Esophagus muscularis mucosa (tissue), 4 donors: ENCODE measurements at regions not wholly inside any gene's neighbourhood (a gene's known extent, or its start where the extent isn't known, plus 50 kb on each side); places are given as distances from the start of the nearest gene placed in this dataset.

Experiments used
- DNase-seq: peaks from one replicate; pipeline ENCODE4 v3.0.0-alpha.2; 2017; ENCODE audit errors: extremely low spot score
- H3K27ac ChIP-seq, 4 donors: fragments of 200-600 bp; sonication (generic); replicated peaks in 1 of 4; 1 replicate in 3 of 4; 2 replicates in 1 of 4; pipeline ENCODE4 v1.5.1; 2016 to 2019; ENCODE audit warnings: mild to moderate bottlenecking in 1 of 4
- H3K27me3 ChIP-seq, 4 donors: fragments of 200-600 bp; sonication (generic); one replicate each; pipeline versions ENCODE4 v1.5.1 to v1.6.0; 2016 to 2019
- H3K36me3 ChIP-seq, 4 donors: fragments of 200-600 bp; sonication (generic); one replicate each; pipeline ENCODE4 v1.5.1; 2016 to 2019
- H3K4me1 ChIP-seq, 4 donors: fragments of 200-600 bp; sonication (generic); one replicate each; pipeline ENCODE4 v1.5.1; 2016 to 2019
- H3K4me3 ChIP-seq, 4 donors: fragments of 200-600 bp; sonication (generic); 1 replicate in 2 of 4; 2 replicates in 2 of 4; pipeline ENCODE4 v1.5.1; 2016 to 2019; ENCODE audit warnings: mild to moderate bottlenecking in 4 of 4, moderate library complexity in 1 of 4
- H3K9me3 ChIP-seq, 4 donors: fragments of 200-600 bp; sonication (generic); 1 replicate in 3 of 4; 2 replicates in 1 of 4; pipeline ENCODE4 v1.5.1; 2016 to 2019
- EP300 ChIP-seq: sonication (generic); formaldehyde crosslinking; IDR thresholded peaks from one replicate; pipeline ENCODE4 v1.6.1; 2017; ENCODE audit warnings: antibody characterized with exemption
- POLR2A ChIP-seq: fragments of 450-650 bp; IDR thresholded peaks from one replicate; pipeline ENCODE4 v1.6.1; 2017; ENCODE audit warnings: antibody characterized with exemption, moderate library complexity, mild to moderate bottlenecking, low read depth
- POLR2AphosphoS5 ChIP-seq, 2 donors: sonication (generic); formaldehyde crosslinking; IDR thresholded peaks; one replicate each; pipeline ENCODE4 v1.6.1; 2017; ENCODE audit warnings: antibody characterized with exemption in 2 of 2
- WGBS: methylation state at CpG from one replicate; pipeline ENCODE4 v1.1.5; 2018; 5-methylcytosine and 5-hydroxymethylcytosine counted together
- intact Hi-C: fragments of 100-400 bp; cut with DNase I; formaldehyde crosslinking; loops from one replicate; pipeline ENCODE4 v1.15.1; 2023
- TF ChIP-seq, protein P1 (sequence below), 3 experiments: fragments of 200-600 bp in 2 of 3; fragments of 450-650 bp in 1 of 3; sonication (generic) in 2 of 3; IDR thresholded peaks; one replicate each; pipeline ENCODE4 v1.5.1; 2017 to 2019; ENCODE audit warnings: antibody characterized with exemption in 3 of 3, mild to moderate bottlenecking in 2 of 3, moderate library complexity in 1 of 3

DNA sequence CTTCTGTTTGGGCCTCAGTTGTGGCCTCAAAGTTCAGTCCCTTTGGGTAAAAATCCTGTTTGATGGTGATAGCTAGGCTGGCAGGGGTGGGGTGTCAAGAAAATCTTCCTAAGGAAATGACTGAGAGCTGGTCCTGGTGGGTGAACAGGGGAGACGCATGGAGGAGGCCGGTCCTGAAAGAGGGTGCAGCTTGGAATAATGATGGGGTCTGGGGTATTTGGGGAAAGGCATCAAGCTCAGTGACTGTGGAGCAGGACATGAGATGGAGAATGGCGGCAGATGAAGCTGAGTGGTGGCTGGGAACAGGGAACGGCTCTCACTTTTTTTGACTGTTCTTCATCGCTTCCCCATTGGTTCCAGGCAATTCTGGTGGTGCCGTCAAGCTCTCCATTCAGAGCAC, 140.7 kb upstream of the PKDCC start:
- Histone ChIP-seq H3K9me3 (no peaks in the 10 kb centered on the region), H3K27me3 (no peaks in the 10 kb centered on the region), H3K4me1 (peaks cover 2 to 8% (median 7%) of the 10 kb centered on the region in 4 donors), H3K36me3 (no peaks in the 10 kb centered on the region), H3K27ac (no peak overlapping the region), H3K4me3 (no peak overlapping the region)
- TF ChIP-seq, protein P1, sequence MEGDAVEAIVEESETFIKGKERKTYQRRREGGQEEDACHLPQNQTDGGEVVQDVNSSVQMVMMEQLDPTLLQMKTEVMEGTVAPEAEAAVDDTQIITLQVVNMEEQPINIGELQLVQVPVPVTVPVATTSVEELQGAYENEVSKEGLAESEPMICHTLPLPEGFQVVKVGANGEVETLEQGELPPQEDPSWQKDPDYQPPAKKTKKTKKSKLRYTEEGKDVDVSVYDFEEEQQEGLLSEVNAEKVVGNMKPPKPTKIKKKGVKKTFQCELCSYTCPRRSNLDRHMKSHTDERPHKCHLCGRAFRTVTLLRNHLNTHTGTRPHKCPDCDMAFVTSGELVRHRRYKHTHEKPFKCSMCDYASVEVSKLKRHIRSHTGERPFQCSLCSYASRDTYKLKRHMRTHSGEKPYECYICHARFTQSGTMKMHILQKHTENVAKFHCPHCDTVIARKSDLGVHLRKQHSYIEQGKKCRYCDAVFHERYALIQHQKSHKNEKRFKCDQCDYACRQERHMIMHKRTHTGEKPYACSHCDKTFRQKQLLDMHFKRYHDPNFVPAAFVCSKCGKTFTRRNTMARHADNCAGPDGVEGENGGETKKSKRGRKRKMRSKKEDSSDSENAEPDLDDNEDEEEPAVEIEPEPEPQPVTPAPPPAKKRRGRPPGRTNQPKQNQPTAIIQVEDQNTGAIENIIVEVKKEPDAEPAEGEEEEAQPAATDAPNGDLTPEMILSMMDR (IDR thresholded peaks at IDR 0.05), result no peak
- TF ChIP-seq POLR2A (no peak), POLR2AphosphoS5 (IDR thresholded peaks at IDR 0.05) (no peak), EP300 (no peak)
- DNase-seq, result no peak
- 96% methylated on average over 6 of the region's 6 CpGs for WGBS
- intact Hi-C loops, result no loop called here

DNA sequence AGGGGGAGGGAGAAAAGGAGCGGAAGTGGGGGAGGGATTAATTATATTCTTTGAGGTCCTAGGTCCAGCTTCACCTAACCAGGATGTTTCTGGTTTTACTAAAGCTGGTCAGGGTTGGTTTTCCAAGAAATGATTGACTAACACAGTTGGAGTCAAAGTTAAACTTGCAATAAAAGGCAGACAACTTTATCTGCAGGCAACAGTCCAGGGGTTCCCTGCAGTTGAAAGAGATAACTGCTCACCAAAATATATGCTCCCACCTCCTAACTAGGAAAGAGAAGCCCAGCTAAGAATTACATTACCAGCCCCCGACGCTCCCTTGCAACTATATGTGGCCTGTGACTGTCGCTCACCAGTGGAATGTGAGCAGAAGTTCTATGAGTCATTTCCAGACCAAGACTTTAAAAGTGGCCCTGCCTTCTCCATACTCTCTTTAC, 140.0 kb upstream of the PKDCC start:
- intact Hi-C loops, result no loop called here
- Histone ChIP-seq H3K27me3 (no peaks in the 10 kb centered on the region), H3K4me1 (peaks cover 6 to 14% (median 13%) of the 10 kb centered on the region in 4 donors), H3K9me3 (no peaks in the 10 kb centered on the region), H3K36me3 (no peaks in the 10 kb centered on the region), H3K27ac (no peak overlapping the region), H3K4me3 (no peak overlapping the region)
- TF ChIP-seq, protein P1 (IDR thresholded peaks at IDR 0.05), result no peak
- TF ChIP-seq POLR2A (no peak), POLR2AphosphoS5 (IDR thresholded peaks at IDR 0.05) (no peak), EP300 (no peak)
- no peak for DNase-seq
- 80% methylated on average over 4 of the region's 4 CpGs for WGBS

DNA sequence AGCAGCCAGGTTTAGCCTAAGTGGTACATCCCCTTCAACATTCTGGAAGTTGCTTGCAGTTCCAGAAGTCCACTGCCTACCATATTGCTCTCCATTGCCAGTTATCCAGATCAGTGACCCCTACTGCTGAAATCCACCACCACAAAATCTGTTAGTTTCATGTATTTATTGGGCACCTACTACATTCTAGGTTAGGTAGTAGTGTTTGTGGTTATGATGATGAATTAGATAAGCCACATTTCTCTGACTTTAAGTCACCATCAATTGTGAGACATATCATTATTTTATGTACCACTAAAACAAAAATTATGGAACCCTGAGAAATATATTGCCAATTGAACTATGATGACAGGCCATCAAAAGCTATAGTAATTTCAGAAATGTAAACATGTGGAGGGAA, 139.5 kb upstream of the PKDCC start:
- intact Hi-C loops, result no loop called here
- H3K36me3 ChIP-seq, result no peaks in the 10 kb centered on the region
- no peak overlapping the region for H3K27ac ChIP-seq
- no peaks in the 10 kb centered on the region for H3K9me3 ChIP-seq
- TF ChIP-seq EP300 (no peak), POLR2AphosphoS5 (IDR thresholded peaks at IDR 0.05) (no peak), POLR2A (no peak)
- TF ChIP-seq, protein P1 (IDR thresholded peaks at IDR 0.05), result no peak
- H3K4me3 ChIP-seq, result no peak overlapping the region
- no peaks in the 10 kb centered on the region for H3K27me3 ChIP-seq
- no peak for DNase-seq
- H3K4me1 ChIP-seq, result peaks cover 6 to 18% (median 15%) of the 10 kb centered on the region in 4 donors

DNA sequence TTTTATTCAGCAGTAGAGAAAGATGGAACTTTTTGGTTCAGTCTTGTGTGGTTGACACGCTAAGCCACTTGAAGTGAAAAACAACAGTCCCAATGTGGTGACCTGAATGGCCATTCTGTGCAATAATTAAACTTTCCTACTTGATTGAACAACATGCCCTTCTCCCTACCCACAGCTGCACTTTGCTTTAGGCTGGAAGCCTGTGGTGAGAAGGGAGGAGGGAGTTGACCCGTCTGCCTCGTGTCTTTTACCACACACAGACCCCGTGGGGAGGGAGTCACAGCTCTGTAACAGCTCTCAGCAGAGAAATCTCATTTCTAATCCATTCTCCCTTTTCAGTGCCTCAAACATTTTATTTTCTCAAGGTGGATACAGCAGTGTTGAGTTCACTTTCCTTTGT, 138.2 kb upstream of the PKDCC start:
- Histone ChIP-seq H3K27me3 (no peaks in the 10 kb centered on the region), H3K9me3 (no peaks in the 10 kb centered on the region), H3K4me3 (no peak overlapping the region), H3K27ac (no peak overlapping the region), H3K36me3 (no peaks in the 10 kb centered on the region), H3K4me1 (peaks cover 7 to 18% (median 15%) of the 10 kb centered on the region in 4 donors)
- WGBS, result 60% methylated on average over 4 of the region's 4 CpGs
- DNase-seq, result no peak
- intact Hi-C loops, result no loop called here
- no peak for TF ChIP-seq POLR2A
- no peak for TF ChIP-seq EP300
- TF ChIP-seq POLR2AphosphoS5 (IDR thresholded peaks at IDR 0.05), result no peak
- TF ChIP-seq, protein P1 (IDR thresholded peaks at IDR 0.05), result no peak

DNA sequence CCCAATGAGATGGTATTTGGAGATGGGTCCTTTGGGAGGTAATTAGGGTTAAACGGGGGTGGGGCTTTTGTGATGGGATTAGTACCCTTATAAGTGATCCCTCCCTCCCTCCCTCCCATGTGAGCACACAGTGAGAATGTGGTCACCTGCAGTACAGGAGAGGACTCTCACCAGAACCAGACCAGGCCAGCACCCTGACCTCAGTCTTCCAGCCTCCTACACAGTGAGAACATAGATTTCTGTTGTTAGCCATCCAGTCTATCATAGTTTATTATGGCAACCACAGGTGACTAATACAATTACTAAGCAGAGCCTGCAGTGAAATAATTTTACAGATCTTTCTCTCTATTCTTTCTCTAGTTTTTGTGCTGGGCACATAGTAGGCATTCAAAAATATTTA, 137.7 kb upstream of the PKDCC start:
- 86% methylated on average over 1 of the region's 1 CpG for WGBS
- no peak overlapping the region for H3K4me3 ChIP-seq
- intact Hi-C loops, result no loop called here
- no peaks in the 10 kb centered on the region for H3K27me3 ChIP-seq
- no peak overlapping the region for H3K27ac ChIP-seq
- no peaks in the 10 kb centered on the region for H3K9me3 ChIP-seq
- peaks cover 10 to 18% (median 16%) of the 10 kb centered on the region in 4 donors for H3K4me1 ChIP-seq
- DNase-seq, result no peak
- no peaks in the 10 kb centered on the region for H3K36me3 ChIP-seq
- no peak for TF ChIP-seq EP300
- no peak for TF ChIP-seq POLR2AphosphoS5 (IDR thresholded peaks at IDR 0.05)
- TF ChIP-seq POLR2A, result no peak
- TF ChIP-seq, protein P1 (IDR thresholded peaks at IDR 0.05), result no peak
